GM21367 (cell line): ENCODE measurements at regions not wholly inside any gene's neighbourhood (a gene's known extent, or its start where the extent isn't known, plus 50 kb on each side); places are given as distances from the start of the nearest gene placed in this dataset.

Source experiments
- ATAC-seq: cut with Tn5 transposase; IDR thresholded peaks from one replicate; pipeline ENCODE4 v1.9.1; 2021; ENCODE audit not compliant: unreplicated experiment

DNA sequence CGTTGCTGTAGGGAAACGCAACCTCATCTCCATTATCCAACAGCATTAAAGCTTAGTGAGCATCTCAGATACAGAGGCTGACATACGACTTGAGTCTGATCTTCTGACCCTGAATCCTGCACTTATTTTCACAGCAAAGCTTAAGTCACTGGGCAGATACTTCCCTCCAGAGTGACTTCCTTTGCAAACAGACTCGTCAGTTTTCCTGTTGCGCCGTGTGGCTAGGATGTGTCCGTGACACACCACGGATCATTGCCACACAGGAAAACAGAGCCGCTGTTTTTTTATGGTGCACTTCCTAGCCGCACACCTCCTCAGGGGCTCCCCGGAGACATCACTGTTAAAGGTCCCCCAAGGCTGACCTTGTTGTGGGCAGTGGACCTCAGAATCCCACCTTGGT, 94.9 kb upstream of the MKI67 start:
- ATAC-seq: no peak

DNA sequence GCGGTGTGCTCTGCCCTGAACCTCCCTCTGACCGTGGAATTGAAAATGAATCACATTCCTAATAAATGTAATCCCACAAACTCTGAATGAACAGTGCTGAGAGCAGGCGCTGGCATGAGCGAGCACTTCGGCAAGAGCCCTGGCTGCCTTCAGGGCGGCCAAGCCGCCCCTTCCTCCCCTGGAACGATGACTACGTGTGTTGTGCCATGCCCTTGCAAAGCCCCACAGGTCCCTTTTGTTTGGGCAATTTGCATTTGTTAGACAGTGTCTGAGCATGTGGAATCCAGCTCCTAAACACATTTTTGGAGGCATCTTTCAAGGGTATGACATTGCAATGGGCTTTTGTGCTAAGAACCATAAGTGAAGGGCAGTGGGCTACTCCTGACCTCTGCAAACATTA, 95.6 kb upstream of the MKI67 start:
- ATAC-seq: no peak

DNA sequence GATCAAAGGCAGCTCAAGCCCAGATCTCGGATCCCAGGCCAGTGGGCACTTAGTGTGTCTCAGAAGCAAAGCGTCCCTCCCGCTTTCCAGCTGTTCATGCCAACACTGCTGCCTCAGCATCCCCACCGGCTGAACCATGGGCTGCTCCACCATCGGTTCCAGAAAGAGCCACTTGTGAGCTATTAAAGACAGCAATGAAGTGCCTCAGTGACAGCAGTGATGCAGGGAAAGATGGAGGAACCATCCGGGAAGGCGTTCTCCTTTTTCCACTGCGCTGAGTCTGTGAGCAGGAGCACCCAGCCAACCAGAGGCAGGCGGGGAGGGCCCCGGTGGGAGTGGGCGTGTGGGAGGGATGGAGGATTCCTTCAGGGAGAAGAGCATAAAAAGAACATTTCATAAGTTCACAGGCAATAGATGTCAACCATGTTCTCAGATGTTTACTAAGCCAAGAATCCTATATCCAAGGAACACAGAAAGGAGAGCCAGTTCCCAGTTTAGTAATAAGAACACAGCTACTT, 96.2 kb upstream of the MKI67 start:
- ATAC-seq: no peak

DNA sequence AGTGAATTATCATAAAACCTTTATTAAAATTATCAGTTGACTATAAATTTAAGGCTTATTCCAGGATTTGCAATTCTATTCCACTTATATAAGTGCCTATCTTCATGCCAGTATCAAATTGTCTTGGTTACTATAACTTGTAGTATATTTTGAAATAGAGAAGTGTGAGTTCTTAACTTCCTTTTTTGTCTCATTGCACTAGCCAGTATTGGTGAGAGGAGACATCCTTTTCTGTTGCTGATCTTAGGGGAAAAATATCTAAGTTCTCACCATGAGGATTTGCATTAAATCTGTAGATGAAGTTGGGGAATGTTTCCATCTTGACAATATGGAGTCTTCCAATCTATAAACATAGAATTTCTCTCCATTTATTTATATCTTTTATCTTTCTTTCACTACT, 104.2 kb upstream of the MKI67 start:
- no peak for ATAC-seq

DNA sequence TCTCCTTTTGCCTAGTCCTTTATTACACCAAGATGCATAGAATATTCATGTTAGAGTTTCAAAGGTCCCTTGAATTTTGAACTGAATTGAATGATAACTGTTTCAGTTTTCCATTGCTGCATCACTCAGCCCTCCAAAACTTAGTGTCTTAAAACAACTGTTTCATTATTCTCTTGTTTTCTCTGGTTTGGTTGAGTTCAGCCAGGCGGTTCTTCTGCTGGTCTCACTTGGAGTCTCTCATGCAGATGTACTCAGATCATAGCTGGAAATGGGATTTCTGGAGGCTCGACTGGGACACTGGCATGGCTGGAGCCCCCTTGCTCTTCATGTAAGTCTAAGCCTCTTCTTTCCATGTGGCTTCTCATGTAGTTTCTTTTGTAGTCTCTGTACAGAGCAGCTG, 107.2 kb upstream of the MKI67 start:
- no peak for ATAC-seq

DNA sequence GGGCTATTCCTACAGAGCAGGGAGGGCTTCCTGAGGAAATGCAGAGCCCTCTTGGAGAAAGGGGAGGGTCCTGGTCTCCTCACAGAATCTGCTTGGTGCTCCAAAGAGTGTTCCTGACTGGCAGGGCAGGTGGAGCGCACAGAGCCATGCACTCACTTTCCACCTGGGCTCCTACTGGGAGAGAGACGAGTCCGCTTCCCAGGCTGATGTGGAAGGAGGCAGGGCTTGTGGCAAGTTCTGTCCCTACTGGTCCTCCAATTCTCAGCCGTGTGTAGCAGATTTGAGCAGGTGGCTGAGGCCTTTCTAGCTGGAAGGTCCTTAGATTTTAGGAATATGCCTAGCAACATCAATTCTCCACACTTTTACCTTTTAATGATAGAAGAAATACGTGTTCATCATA, 111.5 kb upstream of the MKI67 start:
- no peak for ATAC-seq

DNA sequence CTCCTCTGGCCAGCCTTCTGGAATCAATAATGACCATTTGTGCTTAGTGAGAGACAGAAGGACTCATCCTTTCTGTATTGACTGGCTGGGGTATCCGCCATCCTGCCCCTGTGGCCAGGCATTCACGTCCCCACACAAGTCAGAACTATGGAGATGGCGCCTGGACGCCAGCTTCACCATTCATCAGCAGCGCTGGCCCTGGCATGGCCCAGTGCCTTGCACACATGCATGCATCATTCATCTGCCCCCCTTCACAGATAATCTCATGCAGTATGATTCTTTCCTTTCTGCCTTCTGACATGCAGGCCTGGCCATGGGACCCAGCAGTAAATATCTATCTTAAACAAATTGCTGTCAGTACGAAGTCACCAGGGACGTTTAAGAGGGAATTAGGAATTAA, 114.8 kb upstream of the MKI67 start:
- no peak for ATAC-seq

DNA sequence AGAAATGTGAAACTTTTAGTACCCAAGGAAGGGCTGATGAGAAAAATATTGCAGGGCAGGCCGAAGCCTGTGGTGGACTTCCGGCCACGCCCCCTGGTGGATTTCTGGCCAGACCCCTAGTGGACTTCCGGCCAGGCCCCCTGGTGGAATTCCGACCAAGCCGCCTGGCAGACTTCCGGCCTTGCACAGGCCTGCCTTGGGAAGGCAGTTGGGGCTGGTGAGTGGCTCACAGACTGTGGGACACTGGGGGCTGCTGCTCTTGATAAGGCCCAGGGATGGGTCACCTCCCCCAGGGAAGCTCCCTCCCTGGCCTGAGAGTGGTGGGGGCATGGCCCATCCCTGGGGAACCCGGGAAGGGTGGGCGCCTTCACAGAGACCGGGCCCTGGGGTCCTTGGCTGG, 116.4 kb upstream of the MKI67 start:
- ATAC-seq: no peak

DNA sequence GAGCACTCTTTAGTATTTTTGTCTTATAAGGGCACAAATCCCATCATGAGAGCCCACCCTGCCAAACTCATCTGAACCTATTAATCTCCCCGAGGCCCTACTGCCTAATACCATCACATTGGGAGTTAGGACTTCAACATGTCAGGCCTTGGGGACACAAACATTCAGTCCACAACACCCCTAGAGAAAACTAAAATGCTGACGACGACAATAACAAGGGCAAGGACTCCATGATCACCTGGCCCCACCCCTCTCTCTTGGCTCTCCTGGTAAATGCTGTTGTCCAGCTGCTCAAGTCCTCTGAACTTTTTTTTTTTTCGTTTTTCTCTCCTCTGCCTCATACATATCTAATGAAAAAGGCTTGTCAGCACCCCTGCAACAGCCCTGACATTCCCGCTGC, 118.8 kb upstream of the MKI67 start:
- no peak for ATAC-seq

DNA sequence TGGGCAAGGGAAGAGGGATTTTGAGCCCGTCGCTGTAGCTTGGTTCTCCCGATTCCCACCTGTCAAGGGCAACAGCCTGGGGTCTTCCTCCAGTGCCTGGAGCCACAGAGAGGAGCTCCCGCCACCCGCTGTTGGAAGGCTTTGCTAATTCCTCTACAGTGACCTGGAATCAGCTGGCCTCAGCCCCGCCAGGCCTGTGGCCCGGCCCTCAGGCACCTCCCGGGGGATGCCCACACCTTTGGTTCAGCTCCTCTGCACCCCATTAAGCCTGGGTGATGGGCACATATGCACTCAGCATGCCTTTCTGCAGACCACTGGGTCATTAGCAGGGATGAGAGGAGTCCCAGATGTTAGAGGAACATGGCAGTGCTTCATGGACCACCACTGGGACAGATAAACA, 121.4 kb upstream of the MKI67 start:
- no peak for ATAC-seq

DNA sequence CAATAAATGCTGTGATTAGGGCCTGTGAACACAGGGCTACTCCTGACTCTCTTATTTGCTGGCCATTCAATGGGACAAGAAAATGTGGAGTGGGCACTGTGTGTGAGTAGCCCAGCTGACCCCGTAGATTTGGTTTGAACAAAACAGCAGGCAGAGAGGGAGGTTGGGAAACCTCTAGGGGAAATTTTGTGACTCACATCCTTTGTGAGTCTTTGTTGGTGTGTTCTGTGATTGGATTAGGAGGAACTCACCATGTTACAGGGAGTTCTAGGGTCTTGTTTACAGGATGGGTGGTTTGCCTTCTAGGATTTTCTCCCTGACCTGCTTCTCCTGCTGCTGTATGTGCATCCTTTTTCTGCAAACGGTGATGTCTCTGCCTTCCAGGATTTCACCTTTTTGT, 128.3 kb upstream of the MKI67 start:
- no peak for ATAC-seq

DNA sequence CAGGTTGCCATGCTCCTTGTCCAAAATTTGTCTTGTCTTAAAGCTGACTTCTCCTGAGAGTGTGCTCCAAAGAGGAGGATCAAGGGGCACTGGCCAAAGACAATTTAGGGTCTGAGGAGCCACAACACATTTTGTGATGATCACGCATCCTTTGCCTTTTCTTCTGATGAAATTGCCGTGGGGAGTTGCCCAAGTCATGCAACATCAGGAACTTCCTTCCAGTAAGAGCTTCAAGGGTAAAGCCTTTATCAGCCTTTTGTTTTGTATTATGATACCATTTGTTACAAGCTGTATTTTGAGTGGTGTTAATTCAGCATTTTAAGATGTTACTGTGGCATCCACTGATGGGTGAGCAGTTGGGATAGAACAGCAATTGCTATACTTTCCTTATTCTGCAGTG, 131.2 kb upstream of the MKI67 start:
- no peak for ATAC-seq

DNA sequence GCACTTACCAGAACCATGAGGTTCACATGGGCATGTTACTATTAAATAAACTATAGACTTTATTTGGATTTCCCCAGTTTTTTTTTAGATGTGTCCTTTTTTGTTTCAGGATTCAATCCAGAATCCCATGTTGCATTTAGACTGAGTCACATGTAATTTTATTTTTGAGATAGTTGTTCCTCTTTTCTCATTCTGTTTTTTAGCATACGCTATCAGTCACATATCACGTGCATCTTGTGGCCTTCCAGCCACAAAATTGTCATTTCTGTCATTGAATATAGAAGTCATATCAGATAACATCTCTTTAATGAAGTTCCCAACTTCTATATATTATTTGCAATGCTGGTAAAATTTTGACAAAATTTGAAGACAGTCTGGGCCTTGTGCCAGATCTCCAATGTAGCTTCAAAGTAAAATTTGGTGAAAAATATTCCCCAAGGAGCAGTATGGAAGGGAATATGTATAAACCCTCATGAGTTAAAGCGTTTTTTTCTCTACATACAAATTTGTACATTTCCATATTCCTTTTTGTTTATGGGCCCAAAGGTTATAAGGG, 132.3 kb upstream of the MKI67 start:
- ATAC-seq: no peak

DNA sequence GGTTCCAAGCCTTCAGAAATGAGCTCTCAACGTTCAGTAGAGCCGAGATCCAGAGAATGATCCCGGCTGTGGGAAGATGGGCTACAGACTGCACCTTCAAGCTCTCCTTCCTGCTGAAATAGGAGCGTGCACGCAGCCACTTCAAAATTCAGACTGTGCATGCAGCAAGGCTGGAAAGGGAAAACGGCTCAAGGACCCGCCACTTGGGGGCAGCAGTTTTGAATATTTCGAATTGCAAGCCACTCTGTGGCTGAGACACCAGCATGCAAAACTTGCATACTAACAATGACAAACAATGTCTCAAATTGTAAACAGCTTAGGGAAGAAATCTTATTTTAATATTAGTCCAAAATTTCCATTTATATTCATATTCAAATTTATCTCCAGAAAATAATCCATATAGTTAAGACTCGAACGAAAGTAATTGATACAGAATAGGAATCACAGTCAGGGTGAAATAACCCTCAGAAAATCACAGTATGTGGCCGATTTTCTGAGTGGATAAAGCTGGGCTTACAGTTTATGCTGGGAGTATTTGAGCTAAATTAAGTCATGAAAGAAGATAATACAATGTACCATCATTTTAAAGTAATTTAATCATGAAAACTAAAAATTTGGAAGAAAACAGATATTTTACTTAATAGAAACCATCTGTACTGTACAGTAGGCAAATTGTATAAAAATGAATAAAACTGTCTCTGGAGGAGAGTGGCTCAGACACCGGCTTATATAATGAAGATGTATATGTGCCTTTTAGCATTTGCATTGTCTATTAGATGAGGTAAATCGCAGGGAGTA, 137.9 kb upstream of the MKI67 start:
- no peak for ATAC-seq

DNA sequence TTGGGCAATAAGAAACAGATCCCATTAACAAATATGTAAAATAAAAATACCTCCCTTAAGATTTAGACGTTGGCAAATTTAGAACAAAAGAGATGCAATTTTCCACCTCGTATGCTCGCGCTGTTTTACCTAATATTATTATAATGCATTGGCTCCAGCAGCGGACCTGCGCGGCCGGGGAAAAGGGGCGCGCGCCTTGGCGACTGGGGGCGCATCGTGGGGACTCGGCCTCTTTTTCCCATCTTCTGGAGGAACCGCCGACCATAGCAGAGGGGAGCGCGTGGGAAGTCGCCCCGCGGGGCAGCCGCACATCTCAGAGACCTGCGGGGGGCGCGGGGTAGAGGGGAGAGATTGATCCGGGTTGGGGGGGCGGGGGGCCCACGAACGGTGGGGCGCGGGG, 139.4 kb upstream of the MKI67 start:
- no peak for ATAC-seq

DNA sequence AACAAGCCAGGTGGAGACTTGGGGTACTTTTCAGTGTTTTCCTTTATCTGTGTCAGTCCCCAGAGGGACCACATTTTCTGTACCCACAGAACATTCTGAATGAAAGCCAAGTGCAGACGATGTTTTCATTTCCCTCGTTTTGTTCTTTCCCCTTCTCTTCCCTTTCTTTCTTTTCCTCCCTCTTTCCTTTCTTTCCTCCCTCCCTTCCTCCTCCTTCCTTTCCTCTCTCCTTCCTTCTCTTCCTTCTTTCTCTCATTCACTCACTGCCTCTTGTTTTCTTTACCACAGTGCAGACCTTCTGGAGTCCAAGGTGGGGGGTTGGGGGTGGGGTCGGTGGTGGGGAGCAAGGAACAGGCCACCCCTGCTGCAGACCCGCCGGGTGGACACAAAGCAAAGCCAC, 141.4 kb upstream of the MKI67 start:
- no peak for ATAC-seq

DNA sequence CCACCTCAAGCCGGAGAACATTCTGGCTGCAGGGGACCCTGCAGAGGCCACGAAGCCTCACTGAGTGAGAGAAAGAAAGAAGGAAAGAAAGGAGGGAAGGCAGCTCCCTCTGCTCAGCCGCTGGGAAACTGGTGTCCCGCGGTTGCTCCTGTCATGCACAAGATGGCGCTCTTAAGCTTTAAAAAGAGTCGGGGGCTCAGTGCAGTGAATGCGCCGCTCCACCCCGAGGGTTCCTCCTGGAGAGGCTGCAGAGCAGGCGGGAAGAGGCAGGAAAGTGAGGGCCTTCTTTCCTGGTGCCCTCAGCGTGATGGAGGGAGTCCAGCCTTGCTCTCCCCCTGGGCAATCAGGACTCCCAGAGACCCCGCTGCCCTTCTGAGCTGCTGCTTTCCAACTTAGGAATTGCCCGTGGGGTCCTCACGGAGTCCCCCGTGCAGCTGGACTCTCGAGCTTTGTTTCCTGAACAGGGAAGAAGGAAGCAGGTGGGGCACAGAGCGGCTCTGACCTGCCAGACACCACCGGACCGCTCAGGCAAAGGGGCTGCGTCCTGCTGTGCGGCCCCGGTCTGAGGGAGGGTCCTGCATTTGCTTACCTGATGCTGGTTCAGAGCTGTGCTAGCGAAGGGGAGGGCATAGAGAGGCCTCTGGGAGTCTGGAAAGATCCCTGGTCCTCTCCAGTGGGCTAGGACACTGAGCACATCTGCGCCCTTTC, 141.9 kb upstream of the MKI67 start:
- ATAC-seq: no peak

DNA sequence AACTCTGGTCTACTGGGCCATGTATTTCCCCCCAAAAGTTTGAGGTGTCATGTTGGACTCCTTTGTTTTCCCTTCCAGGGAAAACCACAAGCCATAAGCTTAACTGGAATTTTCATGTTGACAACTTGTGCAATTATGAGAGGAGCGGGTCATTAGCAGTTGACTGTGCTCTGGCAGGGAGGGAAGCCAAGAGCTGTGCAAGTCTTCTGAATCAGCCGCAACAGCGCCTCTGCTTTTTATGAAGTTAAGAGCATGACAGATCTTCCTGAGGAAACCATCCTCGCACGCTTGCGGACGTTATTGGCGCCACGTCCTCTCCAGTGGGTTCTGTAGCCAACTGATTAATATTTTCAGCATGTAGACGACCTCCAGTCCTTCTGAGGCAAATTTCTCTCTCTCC, 148.7 kb upstream of the MKI67 start:
- no peak for ATAC-seq

DNA sequence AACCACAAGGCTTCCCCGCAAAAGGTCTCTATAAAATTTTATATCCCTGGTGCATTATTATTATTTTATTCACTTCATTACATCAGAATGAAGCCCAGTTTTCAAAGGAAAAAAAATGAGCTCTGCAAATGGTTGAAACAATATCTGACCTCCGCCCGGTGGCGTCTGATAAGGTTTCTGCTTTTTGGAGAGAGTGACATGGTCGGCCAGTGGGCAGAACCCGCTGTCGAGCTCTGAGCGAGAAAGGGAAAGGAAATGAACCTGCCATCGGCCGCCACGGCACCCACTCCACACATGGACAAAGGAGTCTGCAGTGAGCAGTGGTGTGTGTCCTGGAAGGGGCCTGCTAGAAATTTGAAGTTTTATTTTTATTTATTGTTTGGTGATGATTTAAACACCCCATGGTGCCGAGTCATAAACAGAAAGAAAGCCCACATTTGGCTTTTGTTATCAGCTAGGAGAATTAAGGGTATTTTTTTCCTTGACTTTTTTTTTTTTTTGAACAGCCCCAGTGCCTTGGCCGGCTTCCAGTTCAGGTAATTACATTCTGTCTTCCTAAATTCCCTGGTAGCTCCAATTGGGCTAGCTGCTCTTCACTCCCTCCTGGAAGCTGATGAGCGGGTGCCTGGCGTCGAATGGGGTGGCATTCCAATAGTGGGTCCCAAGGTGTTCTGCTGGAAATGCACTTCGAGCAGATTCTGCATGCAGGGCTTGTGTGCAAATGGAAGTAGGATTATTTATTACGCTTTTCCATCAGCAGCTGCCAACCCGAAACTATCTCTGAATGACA, 149.4 kb upstream of the MKI67 start:
- ATAC-seq: no peak

DNA sequence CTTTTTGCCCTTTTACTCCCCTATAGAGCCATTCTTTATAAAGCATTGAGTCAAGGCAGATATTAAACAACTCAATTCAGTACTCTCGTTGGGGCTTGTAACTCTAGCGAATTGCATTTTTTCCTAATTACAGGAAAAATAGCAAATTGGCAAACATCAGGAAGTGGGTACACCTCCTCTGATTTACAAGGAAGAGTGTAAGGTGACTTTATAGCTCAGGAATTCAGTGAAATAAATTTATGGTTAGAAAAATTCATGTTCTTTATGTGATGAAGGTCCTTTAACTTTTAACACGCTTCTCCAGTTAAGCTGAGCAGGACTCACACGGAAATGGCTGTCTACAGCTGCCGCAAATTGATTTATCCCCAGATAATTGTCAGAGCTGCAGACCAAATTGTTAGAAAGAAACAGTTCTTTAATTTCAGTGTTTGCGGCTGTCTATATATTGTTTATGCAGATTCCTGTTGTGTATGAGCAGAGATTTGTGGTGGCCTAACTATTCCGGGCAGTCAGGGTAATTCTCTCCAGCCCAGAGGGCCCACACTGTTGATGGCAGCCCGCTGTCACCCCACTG, 151.1 kb upstream of the MKI67 start:
- no peak for ATAC-seq

DNA sequence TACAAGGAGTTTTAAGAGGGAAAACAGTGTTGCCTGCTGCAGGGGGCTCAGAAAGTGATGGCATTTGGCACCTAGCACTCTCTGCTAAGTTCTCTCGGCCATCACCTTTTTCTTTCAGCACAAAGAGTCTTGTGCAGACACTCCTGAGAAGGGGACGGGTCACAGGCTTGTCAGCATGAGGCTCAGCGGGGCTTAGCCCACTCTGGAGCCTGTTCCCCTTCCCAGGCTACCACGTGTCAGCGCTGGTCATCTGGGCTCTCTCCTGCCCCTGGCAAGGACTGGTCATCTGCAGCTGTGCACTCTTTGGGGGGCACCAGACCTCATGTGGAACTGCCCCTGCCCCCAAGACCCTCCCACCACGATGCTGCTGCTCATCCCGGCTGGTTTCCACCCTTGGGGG, 152.1 kb upstream of the MKI67 start:
- no peak for ATAC-seq
